ENCODE measurements at regions not wholly inside any gene's neighbourhood (a gene's known extent, or its start where the extent isn't known, plus 50 kb on each side); places are given as distances from the start of the nearest gene placed in this dataset.

- DNase-seq (ENCODE audit: low read depth in 2 of 3, low spot score in 2 of 3) = no peak
These were observed 56.6 kb upstream of the BEX4 start for GRCh38 chrX:103158317-103158621.

GRCh38 chrX:103157496-103158316 lies 57.2 kb upstream of the BEX4 start:
- peak in 2 of 3 donors; percentile 11 to 37 for DNase-seq (ENCODE audit: low read depth in 2 of 3, low spot score in 2 of 3)

- DNase-seq (ENCODE audit: low read depth in 2 of 3, low spot score in 2 of 3) = no peak
These were observed 59.7 kb upstream of the BEX4 start for GRCh38 chrX:103155201-103155600.

- DNase-seq (ENCODE audit: low read depth in 2 of 3, low spot score in 2 of 3) = no peak
These were observed 60.7 kb upstream of the NXF3 start for GRCh38 chrX:103153661-103154060.

- no peak for DNase-seq (ENCODE audit: low read depth in 2 of 3, low spot score in 2 of 3)
These were observed 58.9 kb upstream of the NXF3 start for GRCh38 chrX:103151799-103152198.

GRCh38 chrX:103149652-103150051 lies 56.7 kb upstream of the NXF3 start:
- DNase-seq (ENCODE audit: low read depth in 2 of 3, low spot score in 2 of 3) = no peak

GRCh38 chrX:103148075-103148474 lies 55.1 kb upstream of the NXF3 start:
- no peak for DNase-seq (ENCODE audit: low read depth in 2 of 3, low spot score in 2 of 3)

All from hematopoietic multipotent progenitor cell (in vitro differentiated cells).